ENCODE measurements at regions not wholly inside any gene's neighbourhood (a gene's known extent, or its start where the extent isn't known, plus 50 kb on each side); places are given as distances from the start of the nearest gene placed in this dataset.

- peaks cover 3% of the 10 kb centered on the region for H3K36me3 Mint-ChIP-seq (ENCODE audit: low read depth)
- H3K4me3 Mint-ChIP-seq, result no peak overlapping the region
- H3K27ac Mint-ChIP-seq, result no peak overlapping the region
- peaks cover 5% of the 10 kb centered on the region for H3K9me3 Mint-ChIP-seq
- TF ChIP-seq, protein P1, sequence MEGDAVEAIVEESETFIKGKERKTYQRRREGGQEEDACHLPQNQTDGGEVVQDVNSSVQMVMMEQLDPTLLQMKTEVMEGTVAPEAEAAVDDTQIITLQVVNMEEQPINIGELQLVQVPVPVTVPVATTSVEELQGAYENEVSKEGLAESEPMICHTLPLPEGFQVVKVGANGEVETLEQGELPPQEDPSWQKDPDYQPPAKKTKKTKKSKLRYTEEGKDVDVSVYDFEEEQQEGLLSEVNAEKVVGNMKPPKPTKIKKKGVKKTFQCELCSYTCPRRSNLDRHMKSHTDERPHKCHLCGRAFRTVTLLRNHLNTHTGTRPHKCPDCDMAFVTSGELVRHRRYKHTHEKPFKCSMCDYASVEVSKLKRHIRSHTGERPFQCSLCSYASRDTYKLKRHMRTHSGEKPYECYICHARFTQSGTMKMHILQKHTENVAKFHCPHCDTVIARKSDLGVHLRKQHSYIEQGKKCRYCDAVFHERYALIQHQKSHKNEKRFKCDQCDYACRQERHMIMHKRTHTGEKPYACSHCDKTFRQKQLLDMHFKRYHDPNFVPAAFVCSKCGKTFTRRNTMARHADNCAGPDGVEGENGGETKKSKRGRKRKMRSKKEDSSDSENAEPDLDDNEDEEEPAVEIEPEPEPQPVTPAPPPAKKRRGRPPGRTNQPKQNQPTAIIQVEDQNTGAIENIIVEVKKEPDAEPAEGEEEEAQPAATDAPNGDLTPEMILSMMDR (IDR thresholded peaks at IDR 0.05), result no peak
- H3K4me1 Mint-ChIP-seq, result peaks cover 18% of the 10 kb centered on the region
- peaks cover 31% of the 10 kb centered on the region for H3K27me3 Mint-ChIP-seq (ENCODE audit: low read depth, poor library complexity)
- DNase-seq, result no peak
Observed at GRCh38 chr16:86405319-86405718, 105.0 kb upstream of the FOXF1 start.

- Mint-ChIP-seq H3K4me3 (no peak overlapping the region), H3K36me3 (ENCODE audit: low read depth) (peaks cover 5% of the 10 kb centered on the region), H3K9me3 (peaks cover 12% of the 10 kb centered on the region), H3K4me1 (peaks cover 18% of the 10 kb centered on the region), H3K27ac (no peak overlapping the region), H3K27me3 (ENCODE audit: low read depth, poor library complexity) (peaks cover 31% of the 10 kb centered on the region)
- TF ChIP-seq, protein P1 (IDR thresholded peaks at IDR 0.05), result no peak
- DNase-seq, result no peak
Observed at GRCh38 chr16:86406056-86406455, 104.3 kb upstream of the FOXF1 start.

DNA sequence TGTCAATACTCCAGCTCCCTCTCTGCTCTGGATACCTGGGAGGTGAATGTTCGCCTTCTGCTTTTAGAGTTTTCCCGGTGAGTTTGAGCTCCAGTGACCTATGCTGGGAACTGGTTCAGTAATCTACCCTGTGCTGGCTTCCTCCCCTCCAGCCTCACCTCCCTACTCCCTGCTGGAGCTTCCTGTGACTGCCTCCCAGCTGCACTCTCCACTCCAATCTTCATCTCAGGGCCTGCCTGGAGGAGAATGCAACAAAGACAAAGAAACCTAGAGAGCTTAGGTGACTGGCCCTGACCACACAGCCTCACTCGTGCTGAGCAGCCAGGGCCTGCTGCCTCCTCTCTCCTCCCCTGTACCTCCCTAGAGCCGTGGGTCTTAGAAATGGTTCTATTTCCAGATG is 101.6 kb upstream of the FOXF1 start:
- H3K36me3 Mint-ChIP-seq (ENCODE audit: low read depth), result peaks cover 5% of the 10 kb centered on the region
- peaks cover 37% of the 10 kb centered on the region for H3K9me3 Mint-ChIP-seq
- TF ChIP-seq, protein P1 (IDR thresholded peaks at IDR 0.05), result no peak
- peaks cover 15% of the 10 kb centered on the region for H3K4me1 Mint-ChIP-seq
- DNase-seq, result no peak
- H3K27me3 Mint-ChIP-seq (ENCODE audit: low read depth, poor library complexity), result peaks cover 30% of the 10 kb centered on the region
- H3K27ac Mint-ChIP-seq, result no peak overlapping the region
- no peak overlapping the region for H3K4me3 Mint-ChIP-seq

- TF ChIP-seq, protein P1 (IDR thresholded peaks at IDR 0.05), result no peak
- Mint-ChIP-seq H3K4me3 (no peak overlapping the region), H3K27ac (no peak overlapping the region), H3K36me3 (ENCODE audit: low read depth) (peaks cover 5% of the 10 kb centered on the region), H3K9me3 (peaks cover 44% of the 10 kb centered on the region), H3K27me3 (ENCODE audit: low read depth, poor library complexity) (peaks cover 30% of the 10 kb centered on the region), H3K4me1 (peaks cover 11% of the 10 kb centered on the region)
- DNase-seq, result no peak
Observed at GRCh38 chr16:86410081-86410480, 100.2 kb upstream of the FOXF1 start.

GRCh38 chr16:86410529-86410928 is 99.8 kb upstream of the FOXF1 start:
- Mint-ChIP-seq H3K27ac (no peak overlapping the region), H3K4me3 (no peak overlapping the region), H3K9me3 (peaks cover 44% of the 10 kb centered on the region), H3K4me1 (peaks cover 10% of the 10 kb centered on the region), H3K27me3 (ENCODE audit: low read depth, poor library complexity) (peaks cover 26% of the 10 kb centered on the region), H3K36me3 (ENCODE audit: low read depth) (peaks cover 5% of the 10 kb centered on the region)
- no peak for DNase-seq
- TF ChIP-seq, protein P1 (IDR thresholded peaks at IDR 0.05), result no peak

GRCh38 chr16:86411897-86412296 is 98.4 kb upstream of the FOXF1 start:
- no peak for DNase-seq
- H3K27ac Mint-ChIP-seq, result no peak overlapping the region
- peaks cover 5% of the 10 kb centered on the region for H3K36me3 Mint-ChIP-seq (ENCODE audit: low read depth)
- no peak overlapping the region for H3K4me3 Mint-ChIP-seq
- TF ChIP-seq, protein P1 (IDR thresholded peaks at IDR 0.05), result no peak
- H3K4me1 Mint-ChIP-seq, result peaks cover 10% of the 10 kb centered on the region
- peaks cover 20% of the 10 kb centered on the region for H3K27me3 Mint-ChIP-seq (ENCODE audit: low read depth, poor library complexity)
- H3K9me3 Mint-ChIP-seq, result peaks cover 50% of the 10 kb centered on the region

Measured in nephron progenitor cell (in vitro differentiated cells).